ENCODE measurements at regions not wholly inside any gene's neighbourhood (a gene's known extent, or its start where the extent isn't known, plus 50 kb on each side); places are given as distances from the start of the nearest gene placed in this dataset.

DNA sequence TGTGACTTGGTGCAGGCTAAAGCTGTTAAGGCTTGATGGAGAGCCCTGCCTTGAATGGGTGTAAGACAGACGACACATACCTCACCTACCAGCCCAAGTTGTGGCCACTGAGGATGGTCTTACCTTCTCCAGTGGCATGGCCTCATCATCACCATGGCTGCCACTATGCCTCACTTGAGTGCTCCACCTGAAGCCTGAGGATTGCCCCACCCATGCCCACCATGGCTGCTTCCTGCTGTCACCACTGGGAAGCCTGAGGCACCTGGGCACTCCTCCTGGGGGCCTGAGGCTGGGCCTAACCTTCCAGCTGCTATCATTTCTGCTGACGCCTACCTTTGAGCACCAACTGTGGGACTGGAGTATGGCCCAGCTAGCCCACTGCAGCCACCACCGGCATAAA lies 1605.7 kb upstream of the FLRT2 start:
- Histone ChIP-seq H3K9me3 (ENCODE audit: control insufficient read depth in 1 of 2, low read length in 2 of 2) (peaks cover 11% of the 10 kb centered on the region in 2 donors), H3K27ac (ENCODE audit: low read depth, low read length) (no peak overlapping the region), H3K36me3 (ENCODE audit: control insufficient read depth in 1 of 2, insufficient read depth in 2 of 2, low read length in 2 of 2) (no peaks in the 10 kb centered on the region), H3K4me3 (ENCODE audit: low read depth in 1 of 2, low read length in 2 of 2) (no peak overlapping the region), H3K27me3 (ENCODE audit: control insufficient read depth in 1 of 2, insufficient read depth in 2 of 2, low read length in 2 of 2) (no peaks in the 10 kb centered on the region), H3K9ac (ENCODE audit: low read depth in 1 of 2, low read length in 2 of 2) (no peak overlapping the region), H3K4me1 (ENCODE audit: control insufficient read depth in 1 of 2, insufficient read depth in 2 of 2, low read length in 2 of 2) (no peaks in the 10 kb centered on the region)

DNA sequence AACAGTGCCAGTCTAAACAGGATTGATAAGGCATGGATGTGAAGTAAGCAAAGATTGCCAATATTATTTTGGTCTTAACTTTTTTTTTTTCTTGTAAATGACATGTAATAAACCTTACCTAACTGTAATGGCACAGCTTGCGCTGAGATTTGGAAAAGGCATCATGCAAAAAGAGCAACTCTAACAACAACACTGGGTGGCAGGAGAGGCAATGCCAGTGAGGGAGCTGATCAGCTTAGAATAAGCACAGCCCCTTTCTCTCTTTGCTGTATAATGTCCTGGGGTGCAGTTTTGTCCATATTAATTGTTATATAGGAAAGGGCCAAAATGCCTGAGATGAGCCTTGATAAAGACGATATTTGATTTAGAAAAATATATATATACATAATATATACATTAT lies 1589.7 kb upstream of the FLRT2 start:
- Histone ChIP-seq H3K4me3 (ENCODE audit: low read depth in 1 of 2, low read length in 2 of 2) (no peak overlapping the region), H3K27ac (ENCODE audit: low read depth, low read length) (no peak overlapping the region), H3K36me3 (ENCODE audit: control insufficient read depth in 1 of 2, insufficient read depth in 2 of 2, low read length in 2 of 2) (no peaks in the 10 kb centered on the region), H3K9me3 (ENCODE audit: control insufficient read depth in 1 of 2, low read length in 2 of 2) (peaks cover 4 to 15% of the 10 kb centered on the region in 2 donors), H3K4me1 (ENCODE audit: control insufficient read depth in 1 of 2, insufficient read depth in 2 of 2, low read length in 2 of 2) (no peaks in the 10 kb centered on the region), H3K9ac (ENCODE audit: low read depth in 1 of 2, low read length in 2 of 2) (no peak overlapping the region), H3K27me3 (ENCODE audit: control insufficient read depth in 1 of 2, insufficient read depth in 2 of 2, low read length in 2 of 2) (no peaks in the 10 kb centered on the region)

DNA sequence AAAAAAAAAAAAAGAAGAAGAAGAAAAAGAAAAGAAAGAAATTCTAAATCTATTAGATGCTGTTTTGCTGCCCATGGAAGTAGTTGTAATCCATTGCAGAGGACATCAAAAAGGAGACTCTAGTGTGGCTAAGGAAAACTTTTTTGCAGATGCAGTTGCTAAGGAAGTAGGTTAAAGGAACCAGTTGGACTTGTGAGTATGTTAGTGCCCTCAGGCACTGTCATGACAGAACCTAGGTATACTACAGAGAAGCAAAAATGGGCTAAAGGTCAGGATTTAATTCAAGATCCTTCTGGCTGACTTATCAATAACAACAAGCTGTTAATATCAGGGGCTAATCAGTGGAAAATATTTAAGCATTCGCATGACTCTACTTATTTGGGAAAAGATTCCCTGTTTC lies 1571.6 kb upstream of the FLRT2 start:
- H3K4me1 ChIP-seq (ENCODE audit: control insufficient read depth in 1 of 2, insufficient read depth in 2 of 2, low read length in 2 of 2), result no peaks in the 10 kb centered on the region
- no peaks in the 10 kb centered on the region for H3K27me3 ChIP-seq (ENCODE audit: control insufficient read depth in 1 of 2, insufficient read depth in 2 of 2, low read length in 2 of 2)
- H3K9me3 ChIP-seq (ENCODE audit: control insufficient read depth in 1 of 2, low read length in 2 of 2), result peaks cover 4 to 22% of the 10 kb centered on the region in 2 donors
- H3K4me3 ChIP-seq (ENCODE audit: low read depth in 1 of 2, low read length in 2 of 2), result no peak overlapping the region
- no peak overlapping the region for H3K9ac ChIP-seq (ENCODE audit: low read depth in 1 of 2, low read length in 2 of 2)
- no peaks in the 10 kb centered on the region for H3K36me3 ChIP-seq (ENCODE audit: control insufficient read depth in 1 of 2, insufficient read depth in 2 of 2, low read length in 2 of 2)
- no peak overlapping the region for H3K27ac ChIP-seq (ENCODE audit: low read depth, low read length)

DNA sequence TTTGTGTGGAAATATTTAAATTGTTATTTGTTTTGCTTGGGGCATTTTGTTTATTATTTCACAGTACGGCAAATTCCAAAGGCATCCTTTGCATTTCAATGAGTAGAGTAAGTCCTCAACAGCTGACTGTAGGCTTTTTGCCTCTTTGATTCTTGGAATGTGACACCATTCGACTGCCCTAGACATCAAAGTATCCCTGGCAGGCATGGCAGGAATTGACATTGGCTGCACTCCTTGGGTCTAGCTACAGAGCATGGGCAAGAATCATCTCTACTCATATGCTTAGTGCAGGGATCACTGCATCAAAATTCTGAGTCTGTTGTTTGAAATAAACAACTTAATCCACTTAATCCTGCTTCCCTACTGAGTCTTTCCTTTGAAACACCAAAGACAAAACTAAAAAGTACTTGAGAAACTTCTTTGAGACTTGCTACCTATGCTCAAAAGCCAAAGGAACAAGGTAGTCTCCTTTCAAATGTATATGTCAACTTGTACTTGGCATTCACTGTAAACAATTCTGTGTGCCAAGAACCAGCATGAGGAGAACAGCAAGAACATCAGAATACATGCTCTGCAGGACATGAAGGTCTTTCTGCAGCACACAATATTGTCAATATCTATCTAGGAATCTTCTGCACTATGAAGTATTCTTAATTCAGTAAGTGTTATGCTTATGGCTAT lies 1569.0 kb upstream of the FLRT2 start:
- no peak overlapping the region for H3K27ac ChIP-seq (ENCODE audit: low read depth, low read length)
- no peak overlapping the region for H3K9ac ChIP-seq (ENCODE audit: low read depth in 1 of 2, low read length in 2 of 2)
- no peaks in the 10 kb centered on the region for H3K4me1 ChIP-seq (ENCODE audit: control insufficient read depth in 1 of 2, insufficient read depth in 2 of 2, low read length in 2 of 2)
- H3K4me3 ChIP-seq (ENCODE audit: low read depth in 1 of 2, low read length in 2 of 2), result no peak overlapping the region
- H3K36me3 ChIP-seq (ENCODE audit: control insufficient read depth in 1 of 2, insufficient read depth in 2 of 2, low read length in 2 of 2), result no peaks in the 10 kb centered on the region
- peaks cover 7 to 26% of the 10 kb centered on the region in 2 donors for H3K9me3 ChIP-seq (ENCODE audit: control insufficient read depth in 1 of 2, low read length in 2 of 2)
- no peaks in the 10 kb centered on the region for H3K27me3 ChIP-seq (ENCODE audit: control insufficient read depth in 1 of 2, insufficient read depth in 2 of 2, low read length in 2 of 2)

DNA sequence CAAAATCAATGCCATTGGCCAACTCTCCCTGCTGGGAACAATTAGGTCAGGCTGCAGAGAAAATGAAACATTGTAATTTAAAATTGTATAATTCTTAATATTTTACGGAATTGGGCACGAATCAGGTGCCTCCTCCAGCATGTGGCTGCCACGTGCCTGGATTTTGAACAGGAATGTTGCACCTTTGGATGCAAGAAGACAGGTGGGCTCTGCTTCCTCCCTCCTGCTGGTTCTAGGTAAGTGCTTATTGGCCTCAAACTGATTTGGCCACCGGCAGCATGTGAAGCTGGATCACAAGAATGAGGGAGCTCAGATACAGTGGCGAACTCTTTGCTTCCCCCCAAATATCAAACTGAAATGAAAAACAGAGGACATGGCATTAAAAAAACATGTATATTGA lies 1559.9 kb upstream of the FLRT2 start:
- Histone ChIP-seq H3K27ac (ENCODE audit: low read depth, low read length) (no peak overlapping the region), H3K36me3 (ENCODE audit: control insufficient read depth in 1 of 2, insufficient read depth in 2 of 2, low read length in 2 of 2) (no peaks in the 10 kb centered on the region), H3K4me1 (ENCODE audit: control insufficient read depth in 1 of 2, insufficient read depth in 2 of 2, low read length in 2 of 2) (no peaks in the 10 kb centered on the region), H3K9me3 (ENCODE audit: control insufficient read depth in 1 of 2, low read length in 2 of 2) (peaks cover 3 to 12% of the 10 kb centered on the region in 2 donors), H3K27me3 (ENCODE audit: control insufficient read depth in 1 of 2, insufficient read depth in 2 of 2, low read length in 2 of 2) (no peaks in the 10 kb centered on the region), H3K9ac (ENCODE audit: low read depth in 1 of 2, low read length in 2 of 2) (no peak overlapping the region), H3K4me3 (ENCODE audit: low read depth in 1 of 2, low read length in 2 of 2) (no peak overlapping the region)

DNA sequence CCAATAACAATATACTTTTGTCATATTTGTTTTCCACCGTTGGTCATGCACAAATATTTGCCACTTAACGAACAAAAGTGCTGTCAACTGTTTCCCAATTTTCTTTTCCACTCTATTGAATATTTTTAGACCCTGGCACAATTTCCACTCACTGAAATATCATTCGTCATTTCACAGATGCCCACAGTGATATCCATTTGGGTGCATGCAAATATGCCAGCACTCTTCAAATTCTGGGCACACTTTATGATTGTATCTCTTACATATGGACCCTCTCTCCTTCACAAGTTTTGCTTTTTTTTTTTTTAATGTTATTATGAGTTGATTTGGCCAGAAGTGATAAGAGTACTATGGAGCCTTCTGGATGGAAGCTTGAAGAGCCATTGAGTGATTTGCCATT lies 1557.3 kb upstream of the FLRT2 start:
- Histone ChIP-seq H3K9me3 (ENCODE audit: control insufficient read depth in 1 of 2, low read length in 2 of 2) (peaks cover 3 to 11% of the 10 kb centered on the region in 2 donors), H3K36me3 (ENCODE audit: control insufficient read depth in 1 of 2, insufficient read depth in 2 of 2, low read length in 2 of 2) (no peaks in the 10 kb centered on the region), H3K27me3 (ENCODE audit: control insufficient read depth in 1 of 2, insufficient read depth in 2 of 2, low read length in 2 of 2) (no peaks in the 10 kb centered on the region), H3K27ac (ENCODE audit: low read depth, low read length) (no peak overlapping the region), H3K4me3 (ENCODE audit: low read depth in 1 of 2, low read length in 2 of 2) (no peak overlapping the region), H3K4me1 (ENCODE audit: control insufficient read depth in 1 of 2, insufficient read depth in 2 of 2, low read length in 2 of 2) (no peaks in the 10 kb centered on the region), H3K9ac (ENCODE audit: low read depth in 1 of 2, low read length in 2 of 2) (no peak overlapping the region)

DNA sequence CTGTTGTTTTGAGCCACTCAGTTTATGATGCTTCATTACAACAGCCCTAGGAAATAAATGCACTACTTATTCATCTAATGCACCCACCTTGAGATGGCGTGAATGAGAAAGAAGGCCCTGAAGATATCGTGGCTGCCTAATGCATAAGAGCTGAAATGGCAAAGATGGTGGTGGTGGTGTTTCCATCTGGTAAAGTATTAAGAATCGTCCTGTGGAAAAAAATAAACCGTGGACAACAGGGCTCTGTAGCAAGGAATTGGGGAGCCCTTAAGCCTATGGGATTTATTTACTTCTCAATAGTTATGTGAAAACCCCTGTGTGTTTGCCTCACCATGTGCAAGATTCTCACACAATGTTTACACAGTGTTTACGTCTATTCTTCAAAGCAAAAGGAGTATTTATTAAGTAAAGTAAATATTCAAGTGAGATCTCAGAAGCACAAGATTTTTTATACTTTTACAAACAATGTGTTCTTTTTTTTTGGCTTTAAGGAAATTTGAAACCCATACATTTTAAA lies 1555.2 kb upstream of the FLRT2 start:
- H3K4me1 ChIP-seq (ENCODE audit: control insufficient read depth in 1 of 2, insufficient read depth in 2 of 2, low read length in 2 of 2), result no peaks in the 10 kb centered on the region

DNA sequence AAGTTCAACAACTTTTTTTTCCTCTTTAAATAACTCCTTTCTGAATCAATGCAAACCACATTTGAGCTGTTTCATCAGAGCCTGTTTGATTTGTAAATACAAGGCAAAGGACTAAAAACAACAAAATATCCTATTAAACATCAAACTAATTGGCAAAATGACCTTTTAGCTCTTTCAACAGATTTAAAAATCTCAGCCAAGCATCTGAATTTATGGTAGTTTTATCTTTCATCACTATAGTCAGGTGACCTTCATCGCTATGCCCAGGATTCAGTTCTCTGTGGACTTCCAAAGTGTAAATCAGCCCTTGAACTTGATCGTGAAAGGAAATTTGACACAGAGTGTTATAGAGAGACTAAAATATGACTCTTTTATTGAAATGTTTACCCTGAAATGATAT lies 1554.5 kb upstream of the FLRT2 start:
- Histone ChIP-seq H3K9me3 (ENCODE audit: control insufficient read depth in 1 of 2, low read length in 2 of 2) (peaks cover 0 to 5% of the 10 kb centered on the region in 2 donors), H3K4me1 (ENCODE audit: control insufficient read depth in 1 of 2, insufficient read depth in 2 of 2, low read length in 2 of 2) (no peaks in the 10 kb centered on the region), H3K36me3 (ENCODE audit: control insufficient read depth in 1 of 2, insufficient read depth in 2 of 2, low read length in 2 of 2) (no peaks in the 10 kb centered on the region), H3K27me3 (ENCODE audit: control insufficient read depth in 1 of 2, insufficient read depth in 2 of 2, low read length in 2 of 2) (no peaks in the 10 kb centered on the region), H3K9ac (ENCODE audit: low read depth in 1 of 2, low read length in 2 of 2) (no peak overlapping the region), H3K4me3 (ENCODE audit: low read depth in 1 of 2, low read length in 2 of 2) (no peak overlapping the region), H3K27ac (ENCODE audit: low read depth, low read length) (no peak overlapping the region)

More for the DNA sequence above, 1555.2 kb upstream of the FLRT2 start:
- H3K27me3 ChIP-seq (ENCODE audit: control insufficient read depth in 1 of 2, insufficient read depth in 2 of 2, low read length in 2 of 2), result no peaks in the 10 kb centered on the region
- peaks cover 3 to 7% of the 10 kb centered on the region in 2 donors for H3K9me3 ChIP-seq (ENCODE audit: control insufficient read depth in 1 of 2, low read length in 2 of 2)
- no peaks in the 10 kb centered on the region for H3K36me3 ChIP-seq (ENCODE audit: control insufficient read depth in 1 of 2, insufficient read depth in 2 of 2, low read length in 2 of 2)
- no peak overlapping the region for H3K4me3 ChIP-seq (ENCODE audit: low read depth in 1 of 2, low read length in 2 of 2)
- no peak overlapping the region for H3K9ac ChIP-seq (ENCODE audit: low read depth in 1 of 2, low read length in 2 of 2)
- H3K27ac ChIP-seq (ENCODE audit: low read depth, low read length), result no peak overlapping the region

DNA sequence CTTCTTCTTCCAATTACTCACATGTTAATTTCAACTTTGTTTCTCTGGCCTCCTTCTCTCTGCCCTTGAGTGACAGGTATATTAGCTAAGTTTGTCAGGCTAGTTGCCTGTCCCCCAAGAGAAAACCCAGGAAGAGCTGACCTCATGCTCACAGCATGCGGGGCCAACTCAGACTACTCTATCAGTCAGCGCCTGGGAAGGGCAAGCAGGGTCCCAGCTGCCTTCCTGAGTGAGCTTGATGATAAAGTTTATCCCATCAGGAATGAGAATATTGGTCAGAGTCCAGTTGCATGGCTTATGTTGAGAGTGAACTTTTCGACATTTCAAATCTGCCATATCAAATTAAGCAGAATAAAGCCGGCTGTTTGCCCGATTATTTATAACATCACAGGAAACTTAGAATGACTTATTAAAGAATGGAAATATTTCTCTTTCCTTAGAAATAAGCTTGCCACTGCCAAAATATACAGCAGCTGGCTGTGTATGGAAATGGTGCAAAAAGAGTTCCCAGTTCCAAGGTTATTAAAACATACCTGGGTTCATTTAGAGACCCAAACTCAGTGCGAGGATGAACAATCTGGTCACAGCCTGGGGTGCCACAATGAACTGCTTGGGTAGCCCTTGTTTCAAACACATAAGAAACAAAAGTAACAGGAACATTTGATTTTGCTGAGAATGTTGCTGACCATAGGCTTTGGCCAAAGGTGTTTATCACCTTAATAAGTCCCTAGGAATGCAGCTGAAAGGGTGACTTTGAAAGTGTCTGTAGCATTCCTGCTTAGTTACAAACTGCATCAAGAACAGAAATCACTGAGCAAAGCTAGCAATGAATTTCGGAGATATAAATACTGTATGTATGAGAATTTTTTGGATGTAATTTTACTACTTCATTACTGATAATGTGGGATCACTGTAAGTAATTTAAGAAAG lies 1553.8 kb upstream of the FLRT2 start:
- Histone ChIP-seq H3K4me3 (ENCODE audit: low read depth in 1 of 2, low read length in 2 of 2) (no peak overlapping the region), H3K27ac (ENCODE audit: low read depth, low read length) (no peak overlapping the region)

DNA sequence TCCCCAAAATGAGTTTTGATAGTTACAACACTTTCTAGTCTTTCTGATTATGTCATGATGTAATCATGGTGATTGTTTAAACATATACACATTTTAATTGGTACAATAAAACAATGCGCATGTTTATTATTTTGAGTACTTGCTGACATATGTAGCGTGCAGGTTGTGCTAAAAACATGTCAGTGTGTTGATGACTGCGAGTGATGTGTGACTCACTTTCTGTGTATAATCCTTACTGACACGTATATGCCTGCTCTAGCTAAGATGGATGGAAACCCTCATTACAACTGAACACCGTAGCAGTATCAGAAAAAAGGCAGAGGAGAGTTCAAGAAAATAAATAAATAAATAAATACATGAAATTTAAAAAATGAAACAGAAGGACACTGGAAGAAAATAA lies 1552.4 kb upstream of the FLRT2 start:
- Histone ChIP-seq H3K27ac (ENCODE audit: low read depth, low read length) (no peak overlapping the region), H3K4me3 (ENCODE audit: low read depth in 1 of 2, low read length in 2 of 2) (no peak overlapping the region), H3K27me3 (ENCODE audit: control insufficient read depth in 1 of 2, insufficient read depth in 2 of 2, low read length in 2 of 2) (no peaks in the 10 kb centered on the region), H3K9me3 (ENCODE audit: control insufficient read depth in 1 of 2, low read length in 2 of 2) (peaks cover 0 to 5% of the 10 kb centered on the region in 2 donors), H3K4me1 (ENCODE audit: control insufficient read depth in 1 of 2, insufficient read depth in 2 of 2, low read length in 2 of 2) (no peaks in the 10 kb centered on the region), H3K9ac (ENCODE audit: low read depth in 1 of 2, low read length in 2 of 2) (no peak overlapping the region), H3K36me3 (ENCODE audit: control insufficient read depth in 1 of 2, insufficient read depth in 2 of 2, low read length in 2 of 2) (no peaks in the 10 kb centered on the region)

More for the DNA sequence above, 1553.8 kb upstream of the FLRT2 start:
- no peaks in the 10 kb centered on the region for H3K4me1 ChIP-seq (ENCODE audit: control insufficient read depth in 1 of 2, insufficient read depth in 2 of 2, low read length in 2 of 2)
- no peaks in the 10 kb centered on the region for H3K36me3 ChIP-seq (ENCODE audit: control insufficient read depth in 1 of 2, insufficient read depth in 2 of 2, low read length in 2 of 2)
- no peaks in the 10 kb centered on the region for H3K27me3 ChIP-seq (ENCODE audit: control insufficient read depth in 1 of 2, insufficient read depth in 2 of 2, low read length in 2 of 2)
- peaks cover 0 to 5% of the 10 kb centered on the region in 2 donors for H3K9me3 ChIP-seq (ENCODE audit: control insufficient read depth in 1 of 2, low read length in 2 of 2)
- no peak overlapping the region for H3K9ac ChIP-seq (ENCODE audit: low read depth in 1 of 2, low read length in 2 of 2)
